ENCODE measurements at regions not wholly inside any gene's neighbourhood (a gene's known extent, or its start where the extent isn't known, plus 50 kb on each side); places are given as distances from the start of the nearest gene placed in this dataset.
"Not testable (repeated sequence)": the region's sequence is repeated elsewhere in the genome, so short reads cannot be mapped to it uniquely, and the experiment has no call there.

GRCh38 chr4:3645711-3646679, 113.8 kb upstream of the LRPAP1 start:
- DNase-seq: no peak

- no peak for DNase-seq
Observed at GRCh38 chr4:3644849-3645627, 112.8 kb upstream of the LRPAP1 start.

- no peak for DNase-seq
Observed at GRCh38 chr4:3643518-3644433, 111.6 kb upstream of the LRPAP1 start.

GRCh38 chr4:3642806-3643517, 110.7 kb upstream of the LRPAP1 start:
- no peak for DNase-seq

- DNase-seq: no peak
Observed at GRCh38 chr4:3642056-3642630, 109.9 kb upstream of the LRPAP1 start.

GRCh38 chr4:3641501-3641900, 109.3 kb upstream of the LRPAP1 start:
- DNase-seq: no peak

GRCh38 chr4:3640587-3640962, 108.4 kb upstream of the LRPAP1 start:
- DNase-seq: no peak

GRCh38 chr4:3639613-3640586, 107.7 kb upstream of the LRPAP1 start:
- DNase-seq: no peak

- no peak for DNase-seq
Observed at GRCh38 chr4:3638080-3638795, 106.0 kb upstream of the LRPAP1 start.

- no peak for DNase-seq
Observed at GRCh38 chr4:3637326-3638016, 105.2 kb upstream of the LRPAP1 start.

GRCh38 chr4:3636646-3637320, 104.6 kb upstream of the LRPAP1 start:
- no peak for DNase-seq

- not testable (repeated sequence) for DNase-seq
Observed at GRCh38 chr4:3636020-3636419, 103.8 kb upstream of the LRPAP1 start.

- no peak for DNase-seq
Observed at GRCh38 chr4:3634894-3635820, 102.9 kb upstream of the LRPAP1 start.

- no peak for DNase-seq
Observed at GRCh38 chr4:3634281-3634857, 102.1 kb upstream of the LRPAP1 start.

GRCh38 chr4:3633277-3633676, 101.1 kb upstream of the LRPAP1 start:
- DNase-seq: not testable (repeated sequence)

- DNase-seq: not testable (repeated sequence)
Observed at GRCh38 chr4:3632794-3633193, 100.6 kb upstream of the LRPAP1 start.
